ENCODE measurements at regions not wholly inside any gene's neighbourhood (a gene's known extent, or its start where the extent isn't known, plus 50 kb on each side); places are given as distances from the start of the nearest gene placed in this dataset.

GRCh38 chr6:48764286-48765044, 653.5 kb upstream of the PTCHD4 start:
- no peak overlapping the region for H3K27ac ChIP-seq
- TF ChIP-seq CTCF (conservative IDR thresholded peaks at IDR 0.05) (no peak), ZFX (IDR thresholded peaks at IDR 0.05) (no peak)

- TF ChIP-seq CTCF (conservative IDR thresholded peaks at IDR 0.05) = no peak
- no peak for TF ChIP-seq ZFX (IDR thresholded peaks at IDR 0.05)
These were observed 646.7 kb upstream of the PTCHD4 start for GRCh38 chr6:48757661-48758060.

GRCh38 chr6:48755315-48755714, 644.3 kb upstream of the PTCHD4 start:
- TF ChIP-seq ZFX (IDR thresholded peaks at IDR 0.05) (no peak), CTCF (conservative IDR thresholded peaks at IDR 0.05) (no peak)
- no peak overlapping the region for H3K27ac ChIP-seq

More at GRCh38 chr6:48757661-48758060, 646.7 kb upstream of the PTCHD4 start:
- H3K27ac ChIP-seq = no peak overlapping the region

GRCh38 chr6:48754641-48755040, 643.6 kb upstream of the PTCHD4 start:
- TF ChIP-seq CTCF (conservative IDR thresholded peaks at IDR 0.05) = no peak
- no peak for TF ChIP-seq ZFX (IDR thresholded peaks at IDR 0.05)
- H3K27ac ChIP-seq = no peak overlapping the region

- no peak for TF ChIP-seq CTCF (conservative IDR thresholded peaks at IDR 0.05)
- no peak for TF ChIP-seq ZFX (IDR thresholded peaks at IDR 0.05)
- H3K27ac ChIP-seq = no peak overlapping the region
These were observed 639.9 kb upstream of the PTCHD4 start for GRCh38 chr6:48750861-48751260.

GRCh38 chr6:48747471-48747870, 636.5 kb upstream of the PTCHD4 start:
- TF ChIP-seq ZFX (IDR thresholded peaks at IDR 0.05) = no peak
- no peak for TF ChIP-seq CTCF (conservative IDR thresholded peaks at IDR 0.05)
- H3K27ac ChIP-seq = no peak overlapping the region

GRCh38 chr6:48747040-48747439, 636.0 kb upstream of the PTCHD4 start:
- H3K27ac ChIP-seq = no peak overlapping the region
- TF ChIP-seq CTCF (conservative IDR thresholded peaks at IDR 0.05) = no peak
- TF ChIP-seq ZFX (IDR thresholded peaks at IDR 0.05) = no peak

Measured in C4-2B (cell line).